ENCODE measurements at regions not wholly inside any gene's neighbourhood (a gene's known extent, or its start where the extent isn't known, plus 50 kb on each side); places are given as distances from the start of the nearest gene placed in this dataset.

- no peak for TF ChIP-seq USF2 (IDR thresholded peaks at IDR 0.05; ENCODE audit: borderline replicate concordance, low read depth, low read length)
- TF ChIP-seq CTCF (IDR thresholded peaks at IDR 0.05), result no peak
- TF ChIP-seq MEF2A (IDR thresholded peaks at IDR 0.05; ENCODE audit: borderline replicate concordance, low read depth), result no peak
- TF ChIP-seq POLR2AphosphoS5 (IDR thresholded peaks at IDR 0.05; ENCODE audit: low read depth, low read length), result no peak
- no peak for TF ChIP-seq EP300 (IDR thresholded peaks at IDR 0.05; ENCODE audit: borderline replicate concordance in 1 of 2, low read depth in 1 of 2, low read length in 1 of 2)
- TF ChIP-seq FOSL2 (IDR thresholded peaks at IDR 0.05; ENCODE audit: borderline replicate concordance, low read depth), result no peak
- TF ChIP-seq PBX3 (IDR thresholded peaks at IDR 0.05), result no peak
- no peak for TF ChIP-seq REST (IDR thresholded peaks at IDR 0.05; ENCODE audit: low read depth, low read length)
- TF ChIP-seq JUND (IDR thresholded peaks at IDR 0.05), result no peak
- no peak for TF ChIP-seq USF1 (IDR thresholded peaks at IDR 0.05; ENCODE audit: borderline replicate concordance, low read depth)
- no peak for TF ChIP-seq SIN3A (IDR thresholded peaks at IDR 0.05; ENCODE audit: borderline replicate concordance, low read depth, low read length)
These were observed 111.7 kb downstream of the CXXC4 start for GRCh38 chr4:104382961-104383360.

Measured in SK-N-SH (cell line).